Sciatic nerve (tissue), 2 donors: ENCODE measurements at regions not wholly inside any gene's neighbourhood (a gene's known extent, or its start where the extent isn't known, plus 50 kb on each side); places are given as distances from the start of the nearest gene placed in this dataset.
"Not testable (repeated sequence)": the region's sequence is repeated elsewhere in the genome, so short reads cannot be mapped to it uniquely, and the experiment has no call there.

Experiments
- ATAC-seq: fragments of 200-7000 bp; cut with Tn5 transposase; one replicate; pipeline ENCODE4 v1.9.1; 2020; ENCODE audit warnings: mild to moderate bottlenecking, moderate library complexity
- DNase-seq: peaks from one replicate; pipeline ENCODE4 v3.0.0-alpha.2; 2020; ENCODE audit warnings: low spot score
- intact Hi-C: fragments of 100-400 bp; cut with DNase I; formaldehyde crosslinking; loops from one replicate; pipeline ENCODE4 v1.14.2; 2022
- donor health status: DM: no; HTN: no; CAD: no.
- donor health status: DM: no; HTN: no; CAD: no.

- intact Hi-C loops: no loop called here
- no peak for ATAC-seq
- DNase-seq: no peak
These were observed 80.8 kb downstream of the C21orf91 start for GRCh38 chr21:17738176-17738953.

- intact Hi-C loops: no loop called here
- no peak for DNase-seq
- peak; percentile 60 for ATAC-seq
These were observed 83.1 kb downstream of the C21orf91 start for GRCh38 chr21:17736072-17736471.

GRCh38 chr21:17733209-17733608 is 85.9 kb downstream of the C21orf91 start:
- ATAC-seq: no peak
- intact Hi-C loops: no loop called here
- no peak for DNase-seq

GRCh38 chr21:17732306-17732705 is 86.8 kb downstream of the C21orf91 start:
- ATAC-seq: no peak
- no peak for DNase-seq
- intact Hi-C loops: no loop called here

GRCh38 chr21:17731554-17731953 is 87.6 kb downstream of the C21orf91 start:
- no peak for DNase-seq
- intact Hi-C loops: no loop called here
- ATAC-seq: no peak

- peak; percentile 75 for ATAC-seq
- DNase-seq: no peak
- intact Hi-C loops: no loop called here
These were observed 88.4 kb downstream of the C21orf91 start for GRCh38 chr21:17730782-17731181.

- DNase-seq (no peak), ATAC-seq (no peak)
- intact Hi-C loops: no loop called here
These were observed 89.7 kb downstream of the C21orf91 start for GRCh38 chr21:17729455-17729854.

- no peak for ATAC-seq
These were observed 91.8 kb downstream of the C21orf91 start for GRCh38 chr21:17727361-17727760.

GRCh38 chr21:17726047-17726829 is 92.9 kb downstream of the C21orf91 start:
- no peak for ATAC-seq
- intact Hi-C loops: no loop called here
- DNase-seq: no peak

More at GRCh38 chr21:17727361-17727760, 91.8 kb downstream of the C21orf91 start:
- no peak for DNase-seq
- intact Hi-C loops: no loop called here

GRCh38 chr21:17725339-17725738 is 93.8 kb downstream of the C21orf91 start:
- DNase-seq (no peak), ATAC-seq (peak; percentile 72)
- intact Hi-C loops: no loop called here

GRCh38 chr21:17712887-17713286 is 100.2 kb upstream of the BTG3 start:
- intact Hi-C loops: no loop called here
- DNase-seq (no peak), ATAC-seq (no peak)

- DNase-seq (no peak), ATAC-seq (no peak)
- intact Hi-C loops: no loop called here
These were observed 99.2 kb upstream of the BTG3 start for GRCh38 chr21:17711896-17712295.

- no peak for DNase-seq
- no peak for ATAC-seq
- intact Hi-C loops: no loop called here
These were observed 96.5 kb upstream of the BTG3 start for GRCh38 chr21:17709266-17709611.

- no peak for ATAC-seq
- no peak for DNase-seq
- intact Hi-C loops: no loop called here
These were observed 96.0 kb upstream of the BTG3 start for GRCh38 chr21:17708522-17709265.

- intact Hi-C loops: no loop called here
- no peak for ATAC-seq
These were observed 87.0 kb upstream of the BTG3 start for GRCh38 chr21:17699524-17700189.

GRCh38 chr21:17697473-17697872 is 84.8 kb upstream of the BTG3 start:
- intact Hi-C loops: no loop called here
- ATAC-seq: no peak
- DNase-seq: no peak

More at GRCh38 chr21:17699524-17700189, 87.0 kb upstream of the BTG3 start:
- no peak for DNase-seq

- intact Hi-C loops, DNase-seq, ATAC-seq: not testable (repeated sequence)
These were observed 81.7 kb upstream of the BTG3 start for GRCh38 chr21:17694416-17694815.

GRCh38 chr21:17693801-17694200 is 81.1 kb upstream of the BTG3 start:
- peak; percentile 29 for ATAC-seq
- DNase-seq: no peak
- intact Hi-C loops: no loop called here

- ATAC-seq (no peak), DNase-seq (no peak)
- intact Hi-C loops: no loop called here
These were observed 77.4 kb upstream of the BTG3 start for GRCh38 chr21:17690078-17690494.
